ENCODE measurements at regions not wholly inside any gene's neighbourhood (a gene's known extent, or its start where the extent isn't known, plus 50 kb on each side); places are given as distances from the start of the nearest gene placed in this dataset.

- no peak overlapping the region for H3K4me3 ChIP-seq (ENCODE audit: low read depth, low read length)
- TF ChIP-seq CTCF (IDR thresholded peaks at IDR 0.05; ENCODE audit: low read depth, low read length, missing control alignments), result no peak
- no peak for DNase-seq (ENCODE audit: low read depth)
Observed at GRCh38 chr7:50190776-50191175, 97.7 kb upstream of the ZPBP start.

GRCh38 chr7:50189371-50189770 is 96.3 kb upstream of the ZPBP start:
- DNase-seq (ENCODE audit: low read depth), result no peak
- no peak overlapping the region for H3K4me3 ChIP-seq (ENCODE audit: low read depth, low read length)
- TF ChIP-seq CTCF (IDR thresholded peaks at IDR 0.05; ENCODE audit: low read depth, low read length, missing control alignments), result no peak

GRCh38 chr7:50185951-50186682 is 93.1 kb upstream of the ZPBP start:
- H3K4me3 ChIP-seq (ENCODE audit: low read depth, low read length), result no peak overlapping the region
- no peak for TF ChIP-seq CTCF (IDR thresholded peaks at IDR 0.05; ENCODE audit: low read depth, low read length, missing control alignments)
- no peak for DNase-seq (ENCODE audit: low read depth)

- no peak for DNase-seq (ENCODE audit: low read depth)
- TF ChIP-seq CTCF (IDR thresholded peaks at IDR 0.05; ENCODE audit: low read depth, low read length, missing control alignments), result no peak
- H3K4me3 ChIP-seq (ENCODE audit: low read depth, low read length), result no peak overlapping the region
Observed at GRCh38 chr7:50185208-50185607, 92.2 kb upstream of the ZPBP start.

GRCh38 chr7:50184271-50184990 is 91.4 kb upstream of the ZPBP start:
- TF ChIP-seq CTCF (IDR thresholded peaks at IDR 0.05; ENCODE audit: low read depth, low read length, missing control alignments), result no peak
- no peak for DNase-seq (ENCODE audit: low read depth)
- no peak overlapping the region for H3K4me3 ChIP-seq (ENCODE audit: low read depth, low read length)

- no peak for TF ChIP-seq CTCF (IDR thresholded peaks at IDR 0.05; ENCODE audit: low read depth, low read length, missing control alignments)
- no peak for DNase-seq (ENCODE audit: low read depth)
- no peak overlapping the region for H3K4me3 ChIP-seq (ENCODE audit: low read depth, low read length)
Observed at GRCh38 chr7:50182759-50183158, 89.7 kb upstream of the ZPBP start.
